ENCODE measurements at regions not wholly inside any gene's neighbourhood (a gene's known extent, or its start where the extent isn't known, plus 50 kb on each side); places are given as distances from the start of the nearest gene placed in this dataset.
"Not testable (repeated sequence)": the region's sequence is repeated elsewhere in the genome, so short reads cannot be mapped to it uniquely, and the experiment has no call there.

GRCh38 chr4:86523333-86523732 lies 70.8 kb upstream of the PTPN13 start:
- DNase-seq (ENCODE audit: low read depth, low spot score), result no peak

- not testable (repeated sequence) for DNase-seq (ENCODE audit: low read depth, low spot score)
These were observed 66.4 kb upstream of the PTPN13 start for GRCh38 chr4:86527713-86528112.

GRCh38 chr4:86529436-86529835 lies 64.7 kb upstream of the PTPN13 start:
- no peak for DNase-seq (ENCODE audit: low read depth, low spot score)

- no peak for DNase-seq (ENCODE audit: low read depth, low spot score)
These were observed 63.9 kb upstream of the PTPN13 start for GRCh38 chr4:86530183-86530582.

- no peak for DNase-seq (ENCODE audit: low read depth, low spot score)
These were observed 62.7 kb upstream of the PTPN13 start for GRCh38 chr4:86531440-86531839.

GRCh38 chr4:86532851-86533250 lies 61.3 kb upstream of the PTPN13 start:
- DNase-seq (ENCODE audit: low read depth, low spot score), result no peak

- DNase-seq (ENCODE audit: low read depth, low spot score), result peak; percentile 34
These were observed 58.0 kb upstream of the PTPN13 start for GRCh38 chr4:86536151-86536550.

GRCh38 chr4:86542319-86543027 lies 51.6 kb upstream of the PTPN13 start:
- no peak for DNase-seq (ENCODE audit: low read depth, low spot score)

- DNase-seq (ENCODE audit: low read depth, low spot score), result no peak
These were observed 51.0 kb upstream of the PTPN13 start for GRCh38 chr4:86543080-86543479.

GRCh38 chr4:86543560-86544309 lies 50.4 kb upstream of the PTPN13 start:
- DNase-seq (ENCODE audit: low read depth, low spot score), result no peak

GRCh38 chr4:86544310-86544966 lies 49.7 kb upstream of the PTPN13 start:
- no peak for DNase-seq (ENCODE audit: low read depth, low spot score)

Measured in brain pericyte (primary cell).